CD4-positive, alpha-beta T cell treated with Interleukin-21 for 1 hour (primary cell): ENCODE measurements at regions not wholly inside any gene's neighbourhood (a gene's known extent, or its start where the extent isn't known, plus 50 kb on each side); places are given as distances from the start of the nearest gene placed in this dataset.

Experiments
- DNase-seq: peaks from one replicate; pipeline ENCODE4 v3.0.0-alpha.2; 2020

DNA sequence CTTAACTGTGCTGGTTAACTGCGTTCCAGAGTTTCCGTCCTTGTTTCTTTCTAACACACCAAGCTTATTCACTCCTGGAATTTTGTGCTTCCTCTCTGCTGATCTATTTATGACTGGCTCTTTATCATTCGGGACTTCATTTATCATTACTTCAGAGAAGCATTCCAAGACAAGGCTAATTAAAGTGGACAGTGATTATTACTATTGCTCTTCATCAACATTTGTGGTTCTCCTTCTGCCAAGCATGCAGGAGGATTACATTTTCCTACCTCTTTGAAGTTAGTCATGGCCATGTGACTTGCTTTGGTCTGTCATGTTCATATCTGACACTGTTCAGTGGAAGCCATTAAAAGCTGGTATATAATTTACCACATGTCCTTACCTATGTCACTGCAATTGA lies 172.4 kb upstream of the AGR3 start:
- no peak for DNase-seq

DNA sequence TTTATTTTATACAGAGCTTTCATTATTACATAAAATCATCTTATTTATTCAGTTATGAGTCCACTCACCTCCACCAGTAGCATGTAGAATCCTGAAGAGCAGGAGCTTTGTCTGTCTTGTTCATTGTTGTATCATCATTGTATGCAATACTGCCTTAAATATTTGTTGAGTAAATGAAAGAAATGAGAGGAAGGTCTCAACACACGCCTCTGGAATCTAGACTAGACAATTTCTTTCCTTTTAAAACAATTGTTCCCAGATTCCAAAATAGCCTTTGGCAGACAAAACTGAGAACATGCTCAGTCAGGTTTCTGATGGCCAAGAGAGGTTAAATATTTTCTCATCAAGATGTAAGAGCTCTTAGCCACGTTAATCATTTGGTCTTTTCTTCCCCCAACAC lies 173.1 kb upstream of the AGR3 start:
- no peak for DNase-seq

- no peak for DNase-seq
These were observed 173.8 kb upstream of the AGR3 start for GRCh38 chr7:17055596-17055995.

DNA sequence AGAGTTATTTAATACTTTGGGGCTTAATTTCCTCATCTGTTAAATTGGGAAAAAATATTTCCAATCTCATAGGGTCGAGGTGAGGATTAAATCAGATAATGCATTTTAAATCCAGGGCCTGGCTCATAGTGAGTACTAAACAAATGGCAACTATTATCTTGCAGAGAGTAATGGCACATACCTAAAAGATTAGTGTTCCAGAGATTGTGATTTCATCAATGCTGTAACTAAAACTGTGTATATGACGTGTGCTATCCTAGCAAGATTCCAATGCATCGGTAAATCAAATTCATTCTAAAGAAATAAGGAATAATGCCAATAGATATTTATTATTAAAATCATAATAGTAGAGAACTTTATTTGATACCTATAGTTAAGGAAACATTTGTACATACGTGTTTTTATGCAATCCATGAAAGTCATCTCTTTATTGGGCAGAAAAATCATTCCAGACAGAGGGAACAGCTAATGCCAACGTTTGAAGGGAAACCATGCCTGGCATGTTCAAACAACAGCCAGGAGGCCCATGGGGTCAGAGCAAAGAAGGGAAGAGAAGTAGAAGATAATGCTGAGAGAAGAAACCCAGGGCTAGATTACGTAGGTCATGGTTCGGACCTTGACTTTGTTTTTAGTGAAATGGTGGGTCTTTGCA lies 174.8 kb upstream of the AGR3 start:
- DNase-seq = no peak

DNA sequence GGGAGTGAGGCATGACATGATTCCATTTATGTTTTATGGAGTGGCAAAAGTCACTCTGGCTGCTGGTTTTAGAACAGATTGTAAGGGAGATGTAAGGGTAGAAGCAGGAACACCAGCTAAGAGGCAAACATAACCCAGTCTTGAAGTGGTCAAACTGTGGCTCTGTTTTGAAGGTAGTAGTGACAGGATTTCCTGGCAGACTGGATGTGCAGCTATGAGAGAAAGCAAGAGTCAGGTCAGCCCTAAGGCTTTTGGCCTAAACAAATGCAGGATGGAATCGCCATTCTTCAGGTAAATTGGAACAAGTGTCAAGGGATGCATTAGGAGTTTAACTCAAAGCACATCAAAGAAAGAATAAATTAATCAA lies 175.3 kb upstream of the AGR3 start:
- no peak for DNase-seq

DNA sequence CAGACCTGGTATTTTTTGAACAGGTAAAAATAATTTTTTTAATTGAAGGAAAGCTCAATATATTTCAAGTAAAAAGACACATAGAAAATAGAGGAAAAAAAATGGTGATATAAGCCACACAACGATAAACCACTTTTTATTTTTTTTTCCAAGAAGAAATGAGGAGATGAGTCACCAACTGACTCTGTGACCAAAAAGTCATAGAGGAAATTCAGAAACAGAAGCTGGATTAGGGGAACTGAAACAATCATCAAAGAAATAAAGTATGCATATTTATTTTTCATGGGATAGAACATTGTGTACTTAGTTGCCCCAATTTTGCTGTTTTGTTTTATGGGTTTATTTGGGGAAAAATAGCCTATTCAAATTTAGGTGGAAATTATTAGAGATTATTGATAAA lies 176.8 kb upstream of the AGR3 start:
- DNase-seq = no peak

GRCh38 chr7:17060051-17060450 lies 178.3 kb upstream of the AGR3 start:
- no peak for DNase-seq

DNA sequence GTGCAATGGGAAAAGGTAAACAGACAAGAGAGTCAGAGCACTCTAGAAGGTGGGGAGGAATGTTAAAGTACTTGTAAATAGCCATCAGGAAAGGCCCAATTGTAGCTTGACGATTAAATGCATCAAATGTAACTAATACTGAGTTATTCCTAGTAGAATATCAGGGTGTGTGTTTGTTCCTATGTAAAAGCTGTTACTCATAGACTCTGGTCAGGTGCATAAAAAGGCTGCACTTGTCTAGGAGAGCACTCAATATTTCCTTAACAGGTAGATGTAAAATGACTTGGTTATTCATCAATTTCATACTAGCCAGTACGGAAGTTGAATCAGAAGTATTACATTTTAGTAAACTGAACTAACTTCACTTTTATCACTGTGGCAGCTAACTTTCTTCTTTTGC lies 179.7 kb upstream of the AGR3 start:
- no peak for DNase-seq

- no peak for DNase-seq
These were observed 180.6 kb upstream of the AGR3 start for GRCh38 chr7:17062151-17063044.

GRCh38 chr7:17063045-17063383 lies 181.2 kb upstream of the AGR3 start:
- DNase-seq = no peak

DNA sequence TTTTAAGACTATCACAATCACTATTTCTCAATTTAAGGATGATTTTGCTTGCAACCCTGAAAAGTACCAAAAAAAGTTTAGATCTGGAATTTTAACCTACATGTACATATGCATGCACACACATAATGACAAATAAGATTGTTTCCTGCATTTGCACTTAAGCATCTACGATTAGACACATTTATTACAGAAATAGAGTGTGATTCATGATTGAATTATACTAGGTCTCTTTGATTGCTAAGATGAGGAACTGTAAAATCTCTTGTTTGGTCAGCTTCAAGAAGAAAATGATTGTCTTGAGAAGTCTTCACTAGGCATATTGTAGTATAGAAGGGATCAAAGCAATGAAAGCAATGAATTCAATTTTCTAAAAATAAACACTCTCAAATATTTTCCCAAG lies 185.9 kb upstream of the AGR3 start:
- no peak for DNase-seq

DNA sequence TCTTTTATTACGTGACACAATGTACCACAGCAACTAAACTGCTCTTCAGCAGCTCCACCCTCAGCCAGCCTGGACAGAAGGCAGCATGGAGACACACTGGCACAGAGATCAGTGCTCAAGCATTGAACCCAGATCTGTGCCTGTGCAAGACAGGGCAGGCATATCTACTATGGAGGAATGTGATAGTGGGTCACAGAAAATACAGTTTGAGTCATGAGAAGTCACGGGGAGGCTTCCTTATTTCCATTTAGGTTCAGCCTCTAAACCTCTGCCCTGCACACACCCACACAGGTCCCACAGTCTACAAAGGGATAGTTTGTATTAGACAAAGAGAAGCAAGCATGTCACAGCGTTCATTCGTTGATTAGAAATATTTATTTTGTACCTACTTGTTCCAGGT lies 187.4 kb upstream of the AGR3 start:
- DNase-seq = no peak

- DNase-seq = no peak
These were observed 188.5 kb upstream of the AGR3 start for GRCh38 chr7:17070231-17070708.

DNA sequence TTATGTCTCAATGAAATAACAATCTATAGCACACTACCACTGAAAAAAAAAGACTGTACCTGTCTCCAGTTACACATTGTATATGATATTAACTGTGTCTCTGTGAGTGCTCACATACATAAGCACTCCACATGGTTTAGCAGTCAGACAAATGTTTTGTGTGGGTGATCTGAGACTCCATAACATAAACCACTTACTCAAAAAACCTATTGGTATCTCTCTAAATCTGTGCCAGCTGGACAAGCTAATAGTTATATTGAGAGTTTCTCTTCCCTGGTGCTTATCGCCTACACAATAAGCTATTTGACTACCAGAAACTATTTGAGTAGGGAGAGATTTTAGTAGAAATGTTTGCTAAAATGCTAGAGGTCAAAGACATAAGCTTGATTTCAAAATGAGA lies 190.1 kb upstream of the AGR3 start:
- no peak for DNase-seq

DNA sequence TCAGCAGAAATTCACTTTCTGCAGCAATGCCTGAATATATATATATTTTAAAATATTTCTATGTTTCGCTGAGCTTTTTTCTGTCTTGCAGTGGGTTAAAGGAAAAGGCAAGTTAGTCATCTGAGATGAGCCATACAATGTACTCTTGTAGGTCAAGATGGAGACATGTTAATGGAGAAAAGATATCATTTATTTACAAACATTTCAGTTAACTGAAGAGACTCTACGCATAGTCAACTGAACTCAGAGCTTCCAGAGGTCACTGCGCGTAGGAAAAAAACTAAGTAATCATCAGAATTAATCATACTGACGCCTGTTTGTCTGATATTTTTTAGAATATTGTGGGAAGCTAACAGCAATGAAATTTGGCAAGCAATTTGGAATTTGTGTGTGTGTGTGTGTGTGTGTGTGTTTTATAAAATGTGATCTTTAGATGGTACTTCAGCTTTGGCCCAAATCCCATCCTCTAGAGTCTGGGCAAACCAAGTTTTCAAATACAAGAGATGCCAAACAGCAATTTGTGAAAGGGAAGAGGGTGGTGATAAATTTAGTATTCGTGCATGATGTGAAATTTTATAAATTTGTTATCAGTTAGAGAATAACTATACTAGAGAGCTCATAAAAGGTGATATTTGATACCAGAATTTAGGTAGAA lies 193.9 kb upstream of the AGR3 start:
- no peak for DNase-seq

DNA sequence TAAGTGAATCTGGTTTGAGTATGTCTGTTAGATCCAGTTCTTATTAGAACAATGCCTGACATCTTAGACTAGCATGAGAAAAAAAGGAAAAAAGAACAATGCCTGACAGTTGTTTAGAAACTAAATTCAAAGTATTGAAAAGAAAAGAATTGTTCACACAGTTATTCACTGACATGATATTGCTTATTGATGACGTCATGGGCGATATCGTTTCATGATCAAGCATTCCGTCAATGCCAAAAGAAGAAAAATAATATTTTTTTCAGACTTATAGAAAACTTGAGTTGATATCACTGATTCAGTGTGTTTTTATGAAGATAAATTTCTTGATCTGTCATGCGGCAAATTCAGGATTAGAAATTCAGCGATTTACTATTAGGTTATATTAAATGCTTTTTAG lies 196.5 kb upstream of the AGR3 start:
- DNase-seq = no peak

DNA sequence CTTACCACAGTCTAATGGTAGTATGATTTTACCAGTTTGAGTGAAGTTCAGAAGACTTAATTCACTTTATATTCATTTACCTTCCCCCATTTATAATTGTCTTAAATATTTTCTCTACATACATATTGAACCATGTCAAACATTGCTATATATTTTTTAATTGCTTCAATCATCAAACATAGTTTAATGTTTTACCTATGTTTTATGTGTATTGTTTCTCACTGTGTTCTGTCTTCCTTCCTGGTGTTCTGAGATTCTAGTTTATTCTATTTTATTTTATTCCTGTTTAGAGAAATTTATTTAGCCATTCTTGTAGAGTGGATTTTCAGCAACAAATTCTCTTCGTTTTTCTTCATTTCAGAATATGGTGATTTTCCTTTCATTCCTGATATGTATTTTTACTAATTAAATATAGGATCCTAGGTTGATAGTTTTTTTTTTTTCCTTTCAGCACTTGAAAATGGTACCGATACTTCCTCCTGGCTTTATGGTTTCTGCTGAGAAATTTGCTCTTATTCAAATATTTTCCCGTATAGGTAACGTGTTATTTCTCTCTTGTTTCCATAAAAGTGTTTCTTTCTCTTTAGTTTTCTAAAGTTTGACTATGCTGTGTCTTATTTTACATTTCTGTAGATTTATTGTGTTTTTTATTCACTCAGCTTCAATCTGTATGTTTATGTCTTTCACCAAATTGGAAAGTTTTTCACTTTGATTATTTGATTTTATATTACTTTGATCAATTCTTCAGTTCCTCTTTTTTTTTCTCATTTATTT lies 201.8 kb upstream of the AGR3 start:
- no peak for DNase-seq

- no peak for DNase-seq
These were observed 202.3 kb upstream of the AGR3 start for GRCh38 chr7:17084166-17084475.

DNA sequence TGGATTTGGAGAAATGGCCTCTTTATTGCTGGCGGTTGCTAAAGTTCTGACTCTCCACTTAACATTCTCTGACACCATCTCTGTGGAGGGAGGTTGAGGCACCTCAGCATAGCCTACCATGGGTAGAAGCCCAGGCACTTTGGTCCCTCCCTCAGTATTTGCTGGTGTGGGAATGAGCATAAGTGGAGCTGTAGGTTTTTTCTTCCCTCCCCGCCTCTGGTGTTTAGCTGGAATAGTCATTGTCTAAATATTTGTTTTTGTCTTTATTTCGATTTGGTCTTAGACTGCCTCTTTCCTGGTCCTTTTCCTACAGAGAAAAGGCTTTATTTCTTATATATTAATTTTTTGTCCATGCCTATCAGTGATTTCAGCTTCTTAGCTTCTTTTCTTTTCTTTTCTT lies 203.4 kb upstream of the AGR3 start:
- no peak for DNase-seq

- DNase-seq = no peak
These were observed 204.6 kb upstream of the AGR3 start for GRCh38 chr7:17086403-17086802.

DNA sequence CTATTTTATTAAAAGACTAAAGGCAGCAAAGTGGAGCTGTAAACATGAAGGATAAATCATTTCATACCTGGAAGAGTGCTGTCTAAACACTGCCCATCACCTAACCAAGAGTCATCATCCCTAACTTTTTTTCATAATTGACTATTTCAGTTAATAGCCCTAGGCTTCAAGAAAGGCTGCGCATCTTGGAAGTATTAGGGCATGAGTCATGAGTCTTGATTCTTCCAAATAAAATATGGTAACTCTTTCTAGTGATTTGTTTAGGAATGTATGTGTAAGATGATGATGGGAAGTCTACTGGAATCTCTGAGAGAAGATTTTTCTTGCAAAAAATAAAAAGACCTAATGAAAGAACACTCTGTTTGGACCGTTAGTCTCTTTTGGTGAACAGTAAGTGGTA lies 207.7 kb upstream of the AHR start:
- no peak for DNase-seq

DNA sequence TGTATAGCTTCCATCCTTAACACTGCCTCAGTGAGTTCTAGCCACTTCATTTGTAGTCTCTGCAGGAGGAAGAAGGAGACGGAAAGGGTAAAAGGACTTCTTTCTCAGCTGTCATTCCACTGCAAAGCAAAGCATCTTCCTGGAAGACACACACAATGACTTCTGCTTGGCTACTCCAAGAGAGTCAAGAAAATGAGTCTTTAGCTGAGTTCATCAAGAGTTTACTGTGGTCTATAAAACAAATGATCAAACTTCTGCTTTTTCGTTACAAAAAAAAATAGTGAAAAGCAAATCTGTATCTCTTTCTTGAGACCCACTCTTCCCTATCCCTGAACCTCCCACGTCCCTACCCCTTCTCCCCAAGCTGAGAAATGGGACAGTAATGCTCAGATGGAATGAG lies 205.0 kb upstream of the AHR start:
- no peak for DNase-seq

GRCh38 chr7:17094963-17095574 lies 203.4 kb upstream of the AHR start:
- no peak for DNase-seq
